H7 (cell line): ENCODE measurements at regions not wholly inside any gene's neighbourhood (a gene's known extent, or its start where the extent isn't known, plus 50 kb on each side); places are given as distances from the start of the nearest gene placed in this dataset.
"Not testable (repeated sequence)": the region's sequence is repeated elsewhere in the genome, so short reads cannot be mapped to it uniquely, and the experiment has no call there.

Experiments
- DNase-seq: peaks from one replicate; pipeline ENCODE4 v3.0.0; 2012
- H3K27me3 ChIP-seq: 2 replicates; pipeline ENCODE4 v1.6.0; 2011; ENCODE audit warnings: mild to moderate bottlenecking, low read length; ENCODE audit not compliant: control insufficient read depth, insufficient read depth
- H3K36me3 ChIP-seq: replicated peaks from 2 replicates; pipeline ENCODE4 v1.5.1; 2011; ENCODE audit warnings: low read length; ENCODE audit not compliant: control insufficient read depth, insufficient read depth
- H3K4me3 ChIP-seq: 2 replicates; pipeline ENCODE4 v1.5.1; 2011; ENCODE audit warnings: low read depth, mild to moderate bottlenecking, control low read depth, low read length, moderate library complexity; ENCODE audit not compliant: insufficient read depth

GRCh38 chr4:159766241-159766640 is 663.4 kb downstream of the RAPGEF2 start:
- Histone ChIP-seq H3K4me3 (no peak overlapping the region), H3K36me3 (no peaks in the 10 kb centered on the region), H3K27me3 (no peaks in the 10 kb centered on the region)
- no peak for DNase-seq

- DNase-seq = no peak
- no peaks in the 10 kb centered on the region for H3K27me3 ChIP-seq
- no peak overlapping the region for H3K4me3 ChIP-seq
- H3K36me3 ChIP-seq = no peaks in the 10 kb centered on the region
These were observed 664.5 kb downstream of the RAPGEF2 start for GRCh38 chr4:159767406-159767805.

GRCh38 chr4:159768016-159768415 is 665.1 kb downstream of the RAPGEF2 start:
- no peaks in the 10 kb centered on the region for H3K36me3 ChIP-seq
- H3K27me3 ChIP-seq = no peaks in the 10 kb centered on the region
- no peak for DNase-seq
- H3K4me3 ChIP-seq = no peak overlapping the region

- Histone ChIP-seq H3K36me3 (no peaks in the 10 kb centered on the region), H3K27me3 (no peaks in the 10 kb centered on the region), H3K4me3 (no peak overlapping the region)
- no peak for DNase-seq
These were observed 667.5 kb downstream of the RAPGEF2 start for GRCh38 chr4:159770401-159770800.

- Histone ChIP-seq H3K4me3 (no peak overlapping the region), H3K27me3 (no peaks in the 10 kb centered on the region), H3K36me3 (no peaks in the 10 kb centered on the region)
- no peak for DNase-seq
These were observed 668.1 kb downstream of the RAPGEF2 start for GRCh38 chr4:159770969-159771368.

GRCh38 chr4:159776961-159777360 is 674.1 kb downstream of the RAPGEF2 start:
- H3K36me3 ChIP-seq = no peaks in the 10 kb centered on the region
- H3K27me3 ChIP-seq = no peaks in the 10 kb centered on the region
- no peak overlapping the region for H3K4me3 ChIP-seq
- DNase-seq = no peak

- no peaks in the 10 kb centered on the region for H3K27me3 ChIP-seq
- no peak for DNase-seq
These were observed 674.8 kb downstream of the RAPGEF2 start for GRCh38 chr4:159777689-159778088.

GRCh38 chr4:159778298-159778697 is 675.4 kb downstream of the RAPGEF2 start:
- no peak for DNase-seq
- Histone ChIP-seq H3K36me3 (no peaks in the 10 kb centered on the region), H3K27me3 (no peaks in the 10 kb centered on the region), H3K4me3 (no peak overlapping the region)

More at GRCh38 chr4:159777689-159778088, 674.8 kb downstream of the RAPGEF2 start:
- Histone ChIP-seq H3K36me3 (no peaks in the 10 kb centered on the region), H3K4me3 (no peak overlapping the region)

- Histone ChIP-seq H3K36me3 (no peaks in the 10 kb centered on the region), H3K4me3 (no peak overlapping the region), H3K27me3 (no peaks in the 10 kb centered on the region)
- no peak for DNase-seq
These were observed 676.8 kb downstream of the RAPGEF2 start for GRCh38 chr4:159779716-159780115.

- no peak overlapping the region for H3K4me3 ChIP-seq
- no peaks in the 10 kb centered on the region for H3K36me3 ChIP-seq
- no peak for DNase-seq
- H3K27me3 ChIP-seq = no peaks in the 10 kb centered on the region
These were observed 677.5 kb downstream of the RAPGEF2 start for GRCh38 chr4:159780196-159780922.

- H3K4me3 ChIP-seq = no peak overlapping the region
- H3K36me3 ChIP-seq = no peaks in the 10 kb centered on the region
- no peaks in the 10 kb centered on the region for H3K27me3 ChIP-seq
- no peak for DNase-seq
These were observed 685.0 kb downstream of the RAPGEF2 start for GRCh38 chr4:159787901-159788300.

GRCh38 chr4:159791334-159791733 is 688.5 kb downstream of the RAPGEF2 start:
- Histone ChIP-seq H3K27me3 (no peaks in the 10 kb centered on the region), H3K36me3 (no peaks in the 10 kb centered on the region), H3K4me3 (no peak overlapping the region)
- no peak for DNase-seq

- H3K36me3 ChIP-seq, DNase-seq, H3K27me3 ChIP-seq, H3K4me3 ChIP-seq: not testable (repeated sequence)
These were observed 701.7 kb downstream of the RAPGEF2 start for GRCh38 chr4:159804592-159804991.

GRCh38 chr4:159823743-159824142 is 720.9 kb downstream of the RAPGEF2 start:
- no peaks in the 10 kb centered on the region for H3K36me3 ChIP-seq
- DNase-seq = no peak
- H3K27me3 ChIP-seq = no peaks in the 10 kb centered on the region

GRCh38 chr4:159828687-159829086 is 725.8 kb downstream of the RAPGEF2 start:
- H3K4me3 ChIP-seq = no peak overlapping the region
- no peaks in the 10 kb centered on the region for H3K27me3 ChIP-seq
- DNase-seq = no peak
- no peaks in the 10 kb centered on the region for H3K36me3 ChIP-seq

More at GRCh38 chr4:159823743-159824142, 720.9 kb downstream of the RAPGEF2 start:
- no peak overlapping the region for H3K4me3 ChIP-seq

- Histone ChIP-seq H3K27me3 (no peaks in the 10 kb centered on the region), H3K4me3 (no peak overlapping the region), H3K36me3 (no peaks in the 10 kb centered on the region)
- DNase-seq = no peak
These were observed 726.3 kb downstream of the RAPGEF2 start for GRCh38 chr4:159829184-159829583.
